Endothelial cell of umbilical vein (primary cell): ENCODE measurements at regions not wholly inside any gene's neighbourhood (a gene's known extent, or its start where the extent isn't known, plus 50 kb on each side); places are given as distances from the start of the nearest gene placed in this dataset.

Source experiments
- BruUV-seq: library from RNA; stranded (reverse); fragments of 400-500 nt; replicated peaks from 2 replicates; lab custom pipeline; 2021; lab: Mats Ljungman, UMichigan
- CTCF ChIA-PET: fragments of 300-600, 350-600 bp; sonication (Branson Sonifier 250); formaldehyde crosslinking; loops from one replicate; lab custom pipeline; 2021; ENCODE audit warnings: antibody characterized with exemption, inconsistent platforms; lab: Charles Lee
- POLR2A ChIA-PET: fragments of 300-600, 350-600 bp; sonication (Branson Sonifier 250); formaldehyde crosslinking; loops from one replicate; lab custom pipeline; 2021; ENCODE audit warnings: antibody characterized with exemption, inconsistent platforms; lab: Charles Lee
- DNase-seq: peaks from one replicate; pipeline ENCODE4 v3.0.0-alpha.2; 2011; ENCODE audit warnings: low read depth, low spot score
- FAIRE-seq: peaks from 2 replicates; lab custom pipeline; 2011; peaks lifted over from hg19 to GRCh38; lab: Jason Lieb, UNC
- H2AFZ ChIP-seq: 2 replicates; pipeline ENCODE4 v1.6.0; 2012; ENCODE audit warnings: low read depth, low read length, control low read depth, inconsistent platforms
- H3K27ac ChIP-seq: 2 replicates; pipeline ENCODE4 v1.5.1; 2011; ENCODE audit warnings: low read depth, mild to moderate bottlenecking, control low read depth, low read length, moderate library complexity; ENCODE audit not compliant: insufficient read depth
- H3K27me3 ChIP-seq, 2 experiments: 2 replicates each; pipeline versions ENCODE4 v1.6.0 to v1.6.1; 2011; ENCODE audit warnings: low read length in 2 of 2, mixed read lengths in 1 of 2; ENCODE audit not compliant: control insufficient read depth in 2 of 2, insufficient read depth in 2 of 2
- H3K36me3 ChIP-seq, 2 experiments: 2 replicates in 1 of 2; 3 replicates in 1 of 2; pipeline ENCODE4 v1.5.1; 2011; ENCODE audit warnings: low read length in 2 of 2, mild to moderate bottlenecking in 1 of 2, moderate library complexity in 1 of 2; ENCODE audit not compliant: control insufficient read depth in 2 of 2, insufficient read depth in 2 of 2; ENCODE audit errors: extremely low read depth in 1 of 2
- H3K4me1 ChIP-seq: 3 replicates; pipeline ENCODE4 v1.5.1; 2011; ENCODE audit warnings: mild to moderate bottlenecking, low read length; ENCODE audit not compliant: control insufficient read depth, insufficient read depth; ENCODE audit errors: extremely low read depth
- H3K4me2 ChIP-seq: 2 replicates; pipeline ENCODE4 v1.6.1; 2011; ENCODE audit warnings: low read length, control low read depth, mixed read lengths; ENCODE audit not compliant: insufficient read depth
- H3K4me3 ChIP-seq, 3 experiments: fragments of 200-600 bp in 1 of 3; sonication (generic), shearing (Covaris generic) in 1 of 3; replicated peaks in 1 of 3; 2 replicates each; pipeline ENCODE4 v1.5.1; 2011 to 2016; ENCODE audit warnings: control low read depth in 3 of 3, low read length in 3 of 3, mild to moderate bottlenecking in 2 of 3, inconsistent platforms in 1 of 3, low read depth in 1 of 3, moderate library complexity in 1 of 3; ENCODE audit not compliant: insufficient read depth in 1 of 3
- H3K79me2 ChIP-seq: 2 replicates; pipeline ENCODE4 v1.6.0; 2012; ENCODE audit warnings: low read length, inconsistent platforms; ENCODE audit not compliant: control insufficient read depth, insufficient read depth
- H3K9ac ChIP-seq: replicated peaks from 2 replicates; pipeline ENCODE3; 2011; ENCODE audit warnings: low read length, control low read depth; ENCODE audit not compliant: insufficient read depth; ENCODE audit errors: extremely low read depth
- H3K9me1 ChIP-seq: replicated peaks from 3 replicates; pipeline ENCODE4 v1.6.0; 2011; ENCODE audit warnings: mild to moderate bottlenecking, low read length; ENCODE audit not compliant: control insufficient read depth, insufficient read depth; ENCODE audit errors: extremely low read depth
- H3K9me3 ChIP-seq: replicated peaks from 2 replicates; pipeline ENCODE4 v1.5.1; 2012; ENCODE audit warnings: low read length, inconsistent platforms; ENCODE audit not compliant: control insufficient read depth, insufficient read depth
- H4K20me1 ChIP-seq: replicated peaks from 2 replicates; pipeline ENCODE3; 2011; ENCODE audit warnings: mild to moderate bottlenecking, low read length; ENCODE audit not compliant: control insufficient read depth, insufficient read depth; ENCODE audit errors: extremely low read depth
- CTCF ChIP-seq, 2 donors: IDR thresholded peaks; 1 replicate in 1 of 2; 2 replicates in 1 of 2; pipeline ENCODE4 v1.5.1; 2011; ENCODE audit warnings: low read length in 2 of 2, mild to moderate bottlenecking in 2 of 2, moderate library complexity in 2 of 2, control low read depth in 1 of 2, inconsistent platforms in 1 of 2, low read depth in 1 of 2; ENCODE audit not compliant: insufficient read depth in 1 of 2; ENCODE audit errors: extremely low read depth in 1 of 2
- EZH2 ChIP-seq: IDR thresholded peaks from 2 replicates; pipeline ENCODE4 v1.6.1; 2012; ENCODE audit warnings: borderline replicate concordance, low read depth, mild to moderate bottlenecking, moderate library complexity, low read length, inconsistent platforms; ENCODE audit not compliant: severe bottlenecking
- FOS ChIP-seq: IDR thresholded peaks from 2 replicates; pipeline ENCODE4 v1.6.1; 2011; ENCODE audit warnings: mild to moderate bottlenecking, low read length, moderate library complexity, borderline replicate concordance; ENCODE audit not compliant: insufficient read depth
- GATA2 ChIP-seq: IDR thresholded peaks from 2 replicates; pipeline ENCODE4 v1.7.0; 2011; ENCODE audit warnings: low read depth, mild to moderate bottlenecking, moderate library complexity, mixed read lengths, low read length; ENCODE audit not compliant: insufficient read length, insufficient read depth
- JUN ChIP-seq: IDR thresholded peaks from 2 replicates; pipeline ENCODE4 v1.6.1; 2011; ENCODE audit warnings: borderline replicate concordance, low read depth; ENCODE audit not compliant: insufficient read length, insufficient read depth
- MAX ChIP-seq: IDR thresholded peaks from 2 replicates; pipeline ENCODE4 v1.6.1; 2011; ENCODE audit not compliant: insufficient read depth, insufficient read length
- MYC ChIP-seq: IDR thresholded peaks from one replicate; pipeline ENCODE4 v1.6.1; 2011; ENCODE audit warnings: mild to moderate bottlenecking, low read depth, low read length
- POLR2A ChIP-seq: IDR thresholded peaks from 2 replicates; pipeline ENCODE4 v1.6.1; 2012; ENCODE audit warnings: low read depth, mild to moderate bottlenecking, control low read depth, low read length
- POLR2AphosphoS5 ChIP-seq: IDR thresholded peaks from 2 replicates; pipeline ENCODE4 v1.6.1; 2012; ENCODE audit warnings: low read depth, mild to moderate bottlenecking, control low read depth, low read length, moderate library complexity; ENCODE audit not compliant: insufficient read depth
- dilution Hi-C: fragments of 300-500 bp; cut with MboI; formaldehyde crosslinking; loops from one replicate; pipeline ENCODE4 v1.15.0; 2019; ENCODE audit warnings: low sequenced_read_pairs; ENCODE audit not compliant: extremely low pct_ligation_motif_present
- intact Hi-C: fragments of 100-400 bp; cut with micrococcal nuclease; formaldehyde crosslinking; loops from one replicate; pipeline ENCODE4 v1.10.0; 2022

- Histone ChIP-seq H4K20me1 (no peaks in the 10 kb centered on the region), H3K4me1 (no peaks in the 10 kb centered on the region), H3K4me3 (no peak overlapping the region), H3K9me1 (no peaks in the 10 kb centered on the region), H3K36me3 (no peaks in the 10 kb centered on the region), H3K4me2 (no peak overlapping the region), H3K27ac (no peak overlapping the region), H3K27me3 (no peaks in the 10 kb centered on the region), H3K79me2 (no peaks in the 10 kb centered on the region), H3K9me3 (no peaks in the 10 kb centered on the region), H3K9ac (no peak overlapping the region), H2AFZ (no peak overlapping the region)
- DNase-seq (no peak), FAIRE-seq (no peak)
- POLR2A ChIA-PET: no interaction called here
- no TSS peak for BruUV-seq
- dilution Hi-C loops: no loop called here
- TF ChIP-seq MYC (no peak), CTCF (IDR thresholded peaks at IDR 0.05; ENCODE audit: extremely low read depth in 1 of 2, insufficient read depth in 1 of 2, low read depth in 1 of 2, low read length in 2 of 2) (no peak), MAX (no peak), FOS (no peak), POLR2AphosphoS5 (no peak), EZH2 (no peak), POLR2A (no peak), GATA2 (no peak), JUN (no peak)
- CTCF ChIA-PET: no interaction called here
- intact Hi-C loops: no loop called here
Measured at GRCh38 chr3:59675495-59675894, 625.7 kb upstream of the CFAP20DC start.
